Thoracic aorta (tissue), 2 donors: ENCODE measurements at regions not wholly inside any gene's neighbourhood (a gene's known extent, or its start where the extent isn't known, plus 50 kb on each side); places are given as distances from the start of the nearest gene placed in this dataset.
A peak's percentile ranks its signal among the peaks of the same experiment; 100 is the strongest.
"Not testable (repeated sequence)": the region's sequence is repeated elsewhere in the genome, so short reads cannot be mapped to it uniquely, and the experiment has no call there.

Source experiments
- ATAC-seq: fragments of 150-250 bp; one replicate; pipeline ENCODE4 v1.8.0; 2017; ENCODE audit warnings: low read depth; ENCODE audit not compliant: insufficient number of reproducible peaks, low FRiP score
- DNase-seq: peaks from one replicate; pipeline ENCODE4 v3.0.0-alpha.2; 2020; ENCODE audit warnings: low spot score
- H3K27ac ChIP-seq, 2 donors: fragments of 200-600 bp; sonication (generic); 1 replicate in 1 of 2; 2 replicates in 1 of 2; pipeline ENCODE4 v1.5.1; 2016; ENCODE audit warnings: mild to moderate bottlenecking in 2 of 2, moderate library complexity in 2 of 2
- H3K27me3 ChIP-seq: fragments of 200-600 bp; sonication (generic); replicated peaks from 2 replicates; pipeline ENCODE4 v1.6.0; 2016; ENCODE audit warnings: mild to moderate bottlenecking; ENCODE audit not compliant: insufficient read depth
- H3K36me3 ChIP-seq: fragments of 200-600 bp; sonication (generic); one replicate; pipeline ENCODE4 v1.5.1; 2016
- H3K4me1 ChIP-seq, 2 donors: fragments of 200-600 bp; sonication (generic); 1 replicate in 1 of 2; 2 replicates in 1 of 2; pipeline versions ENCODE4 v1.5.1 to v1.6.0; 2016; ENCODE audit warnings: low read depth in 2 of 2, mild to moderate bottlenecking in 1 of 2; ENCODE audit not compliant: control insufficient read depth in 1 of 2
- H3K4me3 ChIP-seq: fragments of 200-600 bp; sonication (generic); 2 replicates; pipeline ENCODE4 v1.5.1; 2016; ENCODE audit warnings: mild to moderate bottlenecking
- H3K9me3 ChIP-seq: fragments of 200-600 bp; sonication (generic); 2 replicates; pipeline ENCODE4 v1.5.1; 2016
- CTCF ChIP-seq: fragments of 200-600 bp; sonication (generic); IDR thresholded peaks from one replicate; pipeline ENCODE4 v1.5.1; 2019; ENCODE audit warnings: antibody characterized with exemption

- Histone ChIP-seq H3K27me3 (no peaks in the 10 kb centered on the region), H3K4me1 (no peaks in the 10 kb centered on the region), H3K4me3 (no peak overlapping the region), H3K9me3 (no peaks in the 10 kb centered on the region), H3K27ac (no peak overlapping the region), H3K36me3 (no peaks in the 10 kb centered on the region)
- DNase-seq (no peak), ATAC-seq (no peak)
- TF ChIP-seq CTCF, result no peak
Measured at GRCh38 chr15:84402856-84403608, 167.5 kb downstream of the GOLGA6L4 start.

DNA sequence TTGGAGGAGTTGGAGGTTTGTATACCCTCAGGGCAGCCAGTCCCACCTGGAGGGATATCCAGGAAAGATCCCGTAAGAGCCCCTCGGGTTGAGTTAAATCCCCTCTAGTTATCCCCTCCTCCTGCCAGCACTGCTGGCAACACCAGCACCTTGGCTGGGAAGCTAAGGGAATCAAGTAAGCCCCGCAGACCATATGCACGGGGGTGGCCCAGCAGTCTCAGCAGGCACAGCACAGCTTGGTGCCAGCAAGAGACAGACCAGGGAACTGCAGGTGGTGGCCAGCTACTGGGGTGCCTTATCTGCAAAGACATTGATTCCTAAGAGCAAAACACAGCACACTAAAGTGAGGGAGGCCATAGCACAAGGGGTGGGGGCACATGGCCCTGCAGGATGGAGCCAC is 173.8 kb downstream of the GOLGA6L4 start:
- ATAC-seq, H3K27me3 ChIP-seq, H3K4me3 ChIP-seq, H3K9me3 ChIP-seq, H3K4me1 ChIP-seq, H3K27ac ChIP-seq, H3K36me3 ChIP-seq, DNase-seq: not testable (repeated sequence)

GRCh38 chr15:84421513-84422181 is 179.2 kb upstream of the ZSCAN2 start:
- not testable (repeated sequence) for H3K4me1 ChIP-seq, H3K36me3 ChIP-seq, DNase-seq, H3K9me3 ChIP-seq, H3K27ac ChIP-seq, H3K27me3 ChIP-seq, ATAC-seq
- H3K4me3 ChIP-seq, result peak overlapping the region; percentile 54

DNA sequence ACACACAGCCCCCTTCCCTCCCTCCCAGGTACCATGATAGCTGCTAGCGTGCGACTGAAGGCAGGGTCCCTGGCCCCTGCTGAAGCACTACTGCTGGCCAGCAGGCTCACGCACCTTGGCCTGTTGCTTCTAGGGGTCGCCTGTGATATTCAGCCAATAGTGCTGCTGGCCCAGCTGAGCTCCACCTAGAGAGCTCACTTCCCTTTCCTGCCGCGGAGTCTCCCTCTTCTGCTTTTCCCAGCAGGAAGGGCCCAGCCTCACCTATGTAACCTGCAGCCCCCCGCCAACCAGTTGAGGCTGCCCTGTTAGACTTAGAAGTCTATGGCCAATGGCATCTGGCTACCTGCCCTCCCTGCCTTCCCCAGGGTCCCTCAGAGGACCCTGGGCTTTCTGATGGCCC is 175.5 kb upstream of the ZSCAN2 start:
- not testable (repeated sequence) for DNase-seq, H3K9me3 ChIP-seq, H3K27ac ChIP-seq, H3K4me1 ChIP-seq, H3K36me3 ChIP-seq, H3K4me3 ChIP-seq, H3K27me3 ChIP-seq, ATAC-seq

- not testable (repeated sequence) for H3K36me3 ChIP-seq, DNase-seq, ATAC-seq, H3K4me1 ChIP-seq, H3K27ac ChIP-seq, H3K4me3 ChIP-seq, H3K9me3 ChIP-seq, H3K27me3 ChIP-seq
Measured at GRCh38 chr15:84473305-84473877, 127.4 kb upstream of the ZSCAN2 start.

- not testable (repeated sequence) for H3K4me1 ChIP-seq, H3K27ac ChIP-seq, H3K36me3 ChIP-seq, H3K27me3 ChIP-seq, ATAC-seq, H3K4me3 ChIP-seq, H3K9me3 ChIP-seq, DNase-seq
Measured at GRCh38 chr15:84476364-84477033, 124.3 kb upstream of the ZSCAN2 start.

- H3K27me3 ChIP-seq, H3K9me3 ChIP-seq, H3K4me1 ChIP-seq, DNase-seq, H3K36me3 ChIP-seq, H3K4me3 ChIP-seq, H3K27ac ChIP-seq, ATAC-seq: not testable (repeated sequence)
Measured at GRCh38 chr15:84477550-84477949, 123.3 kb upstream of the ZSCAN2 start.

GRCh38 chr15:84480174-84480681 is 120.6 kb upstream of the ZSCAN2 start:
- not testable (repeated sequence) for H3K36me3 ChIP-seq, ATAC-seq, H3K27me3 ChIP-seq, H3K27ac ChIP-seq, H3K9me3 ChIP-seq, H3K4me1 ChIP-seq, DNase-seq, H3K4me3 ChIP-seq

DNA sequence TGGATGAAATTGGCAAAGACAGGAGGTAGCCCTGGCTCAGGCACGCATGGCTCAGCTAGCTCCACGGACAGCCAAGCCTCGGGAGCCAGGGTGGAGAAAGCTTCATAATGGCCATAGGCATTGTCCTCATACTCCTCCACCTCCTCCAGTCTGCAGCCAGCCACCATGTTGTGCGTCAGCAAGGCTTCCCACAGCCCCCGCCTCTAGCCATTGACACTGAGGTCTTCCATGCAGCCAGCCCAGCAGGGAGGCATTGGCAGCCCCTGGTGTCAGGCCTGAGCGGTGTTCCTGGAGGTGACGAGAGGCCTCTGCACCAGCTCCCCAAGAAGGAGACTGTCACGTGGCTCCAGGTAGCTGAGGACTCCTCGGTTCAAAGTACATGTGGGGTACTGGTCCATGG is 117.0 kb upstream of the ZSCAN2 start:
- ATAC-seq, H3K36me3 ChIP-seq, DNase-seq, H3K27ac ChIP-seq, H3K4me1 ChIP-seq, H3K4me3 ChIP-seq, H3K27me3 ChIP-seq, H3K9me3 ChIP-seq: not testable (repeated sequence)

DNA sequence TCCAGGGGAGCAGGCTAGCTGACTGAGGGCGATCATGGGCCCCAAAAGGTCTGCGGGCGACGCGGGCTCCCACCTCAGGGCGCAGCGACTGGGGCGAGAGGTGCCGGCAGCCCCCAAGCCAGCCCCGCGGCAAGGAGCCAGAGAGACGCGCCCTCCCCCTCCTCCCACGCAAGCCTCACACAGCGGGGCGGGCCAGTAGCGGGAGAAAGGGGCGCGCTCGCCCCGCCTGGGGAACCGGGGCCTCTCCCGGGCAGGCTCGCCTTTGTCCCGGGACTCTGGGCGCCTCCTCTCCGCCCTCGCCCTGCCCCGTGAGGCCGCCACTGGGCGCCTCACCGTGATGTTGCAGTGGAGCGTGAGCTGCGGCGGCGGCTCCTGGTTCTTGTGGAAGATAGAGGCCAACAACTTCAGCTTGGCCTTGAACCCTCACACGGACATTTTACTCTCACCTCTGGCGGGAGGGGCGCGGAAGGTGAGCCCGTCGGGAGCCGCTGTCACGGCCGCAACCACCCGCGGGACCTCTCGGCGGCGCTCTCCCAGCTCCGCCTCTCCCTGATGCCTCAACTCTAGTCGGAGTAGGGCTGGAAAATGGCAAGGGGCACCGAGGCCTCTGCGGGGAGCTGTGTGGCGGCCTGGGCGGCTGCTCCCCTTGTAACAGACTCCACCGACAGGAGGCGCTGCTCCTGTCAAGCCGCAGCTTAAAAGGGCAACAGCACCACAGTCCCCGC is 100.5 kb upstream of the ZSCAN2 start:
- not testable (repeated sequence) for H3K27ac ChIP-seq, H3K9me3 ChIP-seq, DNase-seq, ATAC-seq, H3K36me3 ChIP-seq, H3K4me1 ChIP-seq, H3K27me3 ChIP-seq
- peak overlapping the region; percentile 53 for H3K4me3 ChIP-seq
